ENCODE measurements at regions not wholly inside any gene's neighbourhood (a gene's known extent, or its start where the extent isn't known, plus 50 kb on each side); places are given as distances from the start of the nearest gene placed in this dataset.
"Not testable (repeated sequence)": the region's sequence is repeated elsewhere in the genome, so short reads cannot be mapped to it uniquely, and the experiment has no call there.

- DNase-seq (ENCODE audit: low read depth), result no peak
Observed at GRCh38 chrX:123086768-123087167, 97.3 kb upstream of the GRIA3 start.

GRCh38 chrX:123087326-123087725, 96.8 kb upstream of the GRIA3 start:
- no peak for DNase-seq (ENCODE audit: low read depth)

DNA sequence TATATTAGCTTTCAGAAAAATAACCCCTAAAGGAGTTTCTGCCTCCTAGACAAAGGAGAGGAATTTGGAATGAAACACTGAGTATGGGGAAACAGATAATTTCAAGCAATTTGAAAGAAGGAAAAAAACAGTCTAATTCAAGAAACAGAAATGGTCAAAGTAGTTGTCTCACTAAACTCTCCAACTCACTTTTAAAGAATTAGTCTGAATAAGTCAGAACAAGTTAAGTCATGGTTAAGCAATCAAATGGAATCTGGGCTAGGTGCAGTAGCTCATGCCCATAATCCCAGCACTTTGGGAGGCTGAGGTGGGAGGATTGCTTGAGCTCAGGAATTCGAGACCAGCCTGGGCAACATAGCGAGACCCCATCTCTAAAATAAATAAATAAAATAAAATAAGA, 95.7 kb upstream of the GRIA3 start:
- DNase-seq (ENCODE audit: low read depth), result no peak

DNA sequence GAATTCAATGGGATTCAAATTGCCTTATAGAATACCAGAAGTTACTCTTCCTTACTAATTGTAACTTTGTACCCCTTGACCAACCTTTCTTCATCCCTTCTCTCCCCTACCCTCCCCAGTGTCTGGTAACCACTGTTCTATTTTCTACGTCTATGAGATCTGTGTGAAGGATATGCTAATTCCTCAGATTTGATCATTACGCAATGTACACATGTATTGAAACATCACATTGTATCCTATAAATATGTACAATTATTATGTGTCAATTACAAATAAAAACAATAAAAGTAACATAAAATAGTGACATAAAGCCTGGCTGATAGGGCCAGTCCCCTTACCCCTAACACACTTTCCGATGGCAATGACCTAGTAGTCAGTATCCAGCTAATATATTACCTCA, 95.1 kb upstream of the GRIA3 start:
- no peak for DNase-seq (ENCODE audit: low read depth)

GRCh38 chrX:123093792-123094191, 90.3 kb upstream of the GRIA3 start:
- no peak for DNase-seq (ENCODE audit: low read depth)

GRCh38 chrX:123108513-123109427, 75.3 kb upstream of the GRIA3 start:
- no peak for DNase-seq (ENCODE audit: low read depth)

GRCh38 chrX:123121241-123121640, 62.8 kb upstream of the GRIA3 start:
- DNase-seq (ENCODE audit: low read depth), result no peak

DNA sequence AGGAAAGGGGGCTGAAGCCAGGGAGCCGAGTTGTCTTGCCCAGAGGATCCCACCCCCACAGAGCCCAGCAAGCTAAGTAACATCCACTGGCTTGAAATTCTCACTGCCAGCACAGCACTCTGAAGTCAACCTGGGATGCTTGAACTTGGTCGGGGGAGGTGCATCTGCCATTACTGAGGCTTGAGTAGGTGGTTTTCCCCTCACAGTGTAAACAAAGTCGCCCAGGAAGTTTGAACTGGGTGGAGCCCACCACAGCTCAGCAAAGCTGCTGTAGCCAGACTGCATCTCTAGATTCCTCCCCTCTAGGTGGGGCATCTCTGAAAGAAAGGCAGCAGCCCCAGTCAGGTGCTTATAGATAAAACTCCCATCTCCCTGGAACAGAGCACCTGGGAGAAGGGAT, 54.3 kb upstream of the GRIA3 start:
- DNase-seq (ENCODE audit: low read depth), result not testable (repeated sequence)

Data from ELR (cell line).